Mesodermal cell (in vitro differentiated cells): ENCODE measurements at regions not wholly inside any gene's neighbourhood (a gene's known extent, or its start where the extent isn't known, plus 50 kb on each side); places are given as distances from the start of the nearest gene placed in this dataset.
A peak's percentile ranks its signal among the peaks of the same experiment; 100 is the strongest.

Experiments
- H3K27ac ChIP-seq: 2 replicates; pipeline ENCODE4 v1.7.0; 2013; ENCODE audit warnings: mild to moderate bottlenecking, low read depth, low read length, moderate library complexity; ENCODE audit not compliant: severe bottlenecking
- H3K36me3 ChIP-seq: 2 replicates; pipeline ENCODE4 v1.7.1; 2013; ENCODE audit warnings: mild to moderate bottlenecking, low read length, moderate library complexity; ENCODE audit not compliant: control insufficient read depth, insufficient read depth
- H3K4me1 ChIP-seq: one replicate; pipeline ENCODE4 v1.7.1; 2013; ENCODE audit warnings: mild to moderate bottlenecking, low read length; ENCODE audit not compliant: insufficient read depth, control insufficient read depth, poor library complexity, severe bottlenecking
- H3K4me3 ChIP-seq: 2 replicates; pipeline ENCODE4 v1.7.0; 2013; ENCODE audit warnings: low read length, control low read depth, mild to moderate bottlenecking; ENCODE audit not compliant: insufficient read depth, poor library complexity, severe bottlenecking; ENCODE audit errors: extremely low read depth
- H3K9me3 ChIP-seq: 2 replicates; pipeline ENCODE4 v1.7.1; 2013; ENCODE audit warnings: mild to moderate bottlenecking, low read length, moderate library complexity; ENCODE audit not compliant: control insufficient read depth
- WGBS, 2 experiments: methylation state at CpG; one replicate each; pipeline ENCODE4 v1.1.5; 2013; ENCODE audit warnings: missing lambda C conversion rate in 2 of 2; ENCODE audit not compliant: insufficient coverage in 2 of 2; 5-methylcytosine and 5-hydroxymethylcytosine counted together

GRCh38 chr7:36037121-36037662 is 115.9 kb upstream of the EEPD1 start:
- Histone ChIP-seq H3K4me3 (no peak overlapping the region), H3K36me3 (no peaks in the 10 kb centered on the region), H3K9me3 (no peaks in the 10 kb centered on the region), H3K27ac (peak overlapping the region; percentile 92), H3K4me1 (peaks cover 10% of the 10 kb centered on the region)
- 73 to 81% methylated on average over 8 to 10 of the region's 11 CpGs for whole genome bisulfite sequencing, 2 experiments

- Histone ChIP-seq H3K4me3 (no peak overlapping the region), H3K27ac (peak overlapping the region; percentile 92), H3K9me3 (no peaks in the 10 kb centered on the region), H3K36me3 (no peaks in the 10 kb centered on the region), H3K4me1 (peaks cover 10% of the 10 kb centered on the region)
- 90 to 94% methylated on average over 2 to 6 of the region's 7 CpGs for whole genome bisulfite sequencing, 2 experiments
These were observed 114.9 kb upstream of the EEPD1 start for GRCh38 chr7:36038063-36038721.

- Histone ChIP-seq H3K27ac (no peak overlapping the region), H3K4me3 (no peak overlapping the region), H3K36me3 (no peaks in the 10 kb centered on the region), H3K9me3 (no peaks in the 10 kb centered on the region), H3K4me1 (peaks cover 10% of the 10 kb centered on the region)
- WGBS, 2 experiments = 92% methylated on average over 10 to 11 of the region's 11 CpGs
These were observed 113.8 kb upstream of the EEPD1 start for GRCh38 chr7:36039243-36039642.

GRCh38 chr7:36039671-36040070 is 113.4 kb upstream of the EEPD1 start:
- no peak overlapping the region for H3K27ac ChIP-seq
- H3K4me3 ChIP-seq = no peak overlapping the region
- no peaks in the 10 kb centered on the region for H3K9me3 ChIP-seq
- peaks cover 10% of the 10 kb centered on the region for H3K4me1 ChIP-seq
- H3K36me3 ChIP-seq = no peaks in the 10 kb centered on the region
- WGBS, 2 experiments = 80 to 85% methylated on average over 1 to 3 of the region's 3 CpGs

GRCh38 chr7:36040679-36041078 is 112.4 kb upstream of the EEPD1 start:
- Histone ChIP-seq H3K4me3 (no peak overlapping the region), H3K36me3 (no peaks in the 10 kb centered on the region), H3K9me3 (no peaks in the 10 kb centered on the region), H3K27ac (no peak overlapping the region), H3K4me1 (peaks cover 12% of the 10 kb centered on the region)
- WGBS, 2 experiments = 90 to 100% methylated on average over 2 of the region's 3 CpGs

- peaks cover 2% of the 10 kb centered on the region for H3K4me1 ChIP-seq
- H3K36me3 ChIP-seq = no peaks in the 10 kb centered on the region
- H3K27ac ChIP-seq = no peak overlapping the region
- no peak overlapping the region for H3K4me3 ChIP-seq
- WGBS, 2 experiments = 89 to 93% methylated on average over 1 to 2 of the region's 6 CpGs
- H3K9me3 ChIP-seq = no peaks in the 10 kb centered on the region
These were observed 108.8 kb upstream of the EEPD1 start for GRCh38 chr7:36044101-36044892.

- Histone ChIP-seq H3K4me1 (peaks cover 2% of the 10 kb centered on the region), H3K27ac (no peak overlapping the region), H3K9me3 (no peaks in the 10 kb centered on the region), H3K4me3 (no peak overlapping the region), H3K36me3 (no peaks in the 10 kb centered on the region)
- WGBS, 2 experiments = 90 to 100% methylated on average over 2 of the region's 2 CpGs
These were observed 107.7 kb upstream of the EEPD1 start for GRCh38 chr7:36045326-36045725.

- H3K36me3 ChIP-seq = no peaks in the 10 kb centered on the region
- 71 to 84% methylated on average over 2 of the region's 3 CpGs for WGBS, 2 experiments
- no peak overlapping the region for H3K4me3 ChIP-seq
- peaks cover 2% of the 10 kb centered on the region for H3K4me1 ChIP-seq
- H3K9me3 ChIP-seq = no peaks in the 10 kb centered on the region
- H3K27ac ChIP-seq = no peak overlapping the region
These were observed 107.2 kb upstream of the EEPD1 start for GRCh38 chr7:36045830-36046341.

- WGBS, 2 experiments = 90 to 100% methylated on average over 1 to 2 of the region's 2 CpGs
- no peak overlapping the region for H3K4me3 ChIP-seq
- H3K9me3 ChIP-seq = no peaks in the 10 kb centered on the region
- H3K27ac ChIP-seq = no peak overlapping the region
- H3K4me1 ChIP-seq = peaks cover 2% of the 10 kb centered on the region
- H3K36me3 ChIP-seq = no peaks in the 10 kb centered on the region
These were observed 105.9 kb upstream of the EEPD1 start for GRCh38 chr7:36047091-36047658.

GRCh38 chr7:36048141-36048901 is 104.7 kb upstream of the EEPD1 start:
- Histone ChIP-seq H3K9me3 (no peaks in the 10 kb centered on the region), H3K27ac (no peak overlapping the region), H3K4me3 (no peak overlapping the region), H3K4me1 (peaks cover 2% of the 10 kb centered on the region), H3K36me3 (no peaks in the 10 kb centered on the region)
- WGBS, 2 experiments = 76 to 94% methylated on average over 3 of the region's 5 CpGs
